HFF-Myc (cell line): ENCODE measurements at regions not wholly inside any gene's neighbourhood (a gene's known extent, or its start where the extent isn't known, plus 50 kb on each side); places are given as distances from the start of the nearest gene placed in this dataset.

Experiments
- DNase-seq: peaks from one replicate; pipeline ENCODE4 v3.0.0-alpha.2; 2011; ENCODE audit warnings: low read depth; ENCODE audit errors: extremely low read depth
- H3K4me3 ChIP-seq: replicated peaks from 2 replicates; pipeline ENCODE4 v1.5.1; 2011; ENCODE audit warnings: low read depth, mild to moderate bottlenecking, control low read depth, low read length
- CTCF ChIP-seq: IDR thresholded peaks from 2 replicates; pipeline ENCODE4 v1.5.1; 2012; ENCODE audit warnings: mild to moderate bottlenecking, low read depth, low read length, control low read depth; ENCODE audit errors: missing control alignments

GRCh38 chr4:13703096-13703495 is 75.6 kb upstream of the BOD1L1 start:
- no peak overlapping the region for H3K4me3 ChIP-seq
- no peak for DNase-seq
- no peak for TF ChIP-seq CTCF

GRCh38 chr4:13704035-13704434 is 76.5 kb upstream of the BOD1L1 start:
- DNase-seq: no peak
- TF ChIP-seq CTCF: no peak
- H3K4me3 ChIP-seq: no peak overlapping the region

GRCh38 chr4:13704761-13705160 is 77.2 kb upstream of the BOD1L1 start:
- no peak for DNase-seq
- no peak overlapping the region for H3K4me3 ChIP-seq
- no peak for TF ChIP-seq CTCF

- DNase-seq: no peak
- no peak overlapping the region for H3K4me3 ChIP-seq
- no peak for TF ChIP-seq CTCF
Measured at GRCh38 chr4:13705521-13706041, 78.1 kb upstream of the BOD1L1 start.

GRCh38 chr4:13706120-13706519 is 78.6 kb upstream of the BOD1L1 start:
- no peak overlapping the region for H3K4me3 ChIP-seq
- no peak for DNase-seq
- TF ChIP-seq CTCF: no peak

- no peak for DNase-seq
- H3K4me3 ChIP-seq: no peak overlapping the region
- TF ChIP-seq CTCF: no peak
Measured at GRCh38 chr4:13706716-13707115, 79.2 kb upstream of the BOD1L1 start.

- no peak for DNase-seq
- no peak overlapping the region for H3K4me3 ChIP-seq
- TF ChIP-seq CTCF: no peak
Measured at GRCh38 chr4:13710246-13710885, 82.8 kb upstream of the BOD1L1 start.
